ENCODE measurements at regions not wholly inside any gene's neighbourhood (a gene's known extent, or its start where the extent isn't known, plus 50 kb on each side); places are given as distances from the start of the nearest gene placed in this dataset.

GRCh38 chr2:453132-453531 is 165.2 kb upstream of the ALKAL2 start:
- no peak for DNase-seq

GRCh38 chr2:451495-451894 is 163.6 kb upstream of the ALKAL2 start:
- no peak for DNase-seq

GRCh38 chr2:449246-450067 is 161.6 kb upstream of the ALKAL2 start:
- no peak for DNase-seq

GRCh38 chr2:447902-448665 is 160.2 kb upstream of the ALKAL2 start:
- DNase-seq: no peak

- DNase-seq: no peak
Measured at GRCh38 chr2:446963-447530, 159.2 kb upstream of the ALKAL2 start.

GRCh38 chr2:446303-446874 is 158.5 kb upstream of the ALKAL2 start:
- DNase-seq: no peak

GRCh38 chr2:445896-446295 is 158.0 kb upstream of the ALKAL2 start:
- no peak for DNase-seq

- DNase-seq: no peak
Measured at GRCh38 chr2:444937-445884, 157.3 kb upstream of the ALKAL2 start.

GRCh38 chr2:443741-444140 is 155.8 kb upstream of the ALKAL2 start:
- no peak for DNase-seq

GRCh38 chr2:443216-443615 is 155.3 kb upstream of the ALKAL2 start:
- no peak for DNase-seq

GRCh38 chr2:441258-442022 is 153.5 kb upstream of the ALKAL2 start:
- DNase-seq: no peak

- DNase-seq: no peak
Measured at GRCh38 chr2:440403-440740, 152.5 kb upstream of the ALKAL2 start.

- DNase-seq: peak in 30 of 56 donors; percentile 6 to 71 (median 34)
Measured at GRCh38 chr2:439556-440402, 151.9 kb upstream of the ALKAL2 start.

- DNase-seq: no peak
Measured at GRCh38 chr2:439077-439476, 151.2 kb upstream of the ALKAL2 start.

GRCh38 chr2:437756-438393 is 150.0 kb upstream of the ALKAL2 start:
- peak in 21 of 56 donors; percentile 8 to 71 (median 27) for DNase-seq

- DNase-seq: no peak
Measured at GRCh38 chr2:437180-437579, 149.3 kb upstream of the ALKAL2 start.

GRCh38 chr2:436205-436604 is 148.3 kb upstream of the ALKAL2 start:
- DNase-seq: no peak

GRCh38 chr2:434625-435024 is 146.7 kb upstream of the ALKAL2 start:
- DNase-seq: no peak

- DNase-seq: no peak
Measured at GRCh38 chr2:433216-433615, 145.3 kb upstream of the ALKAL2 start.
